T1000 (cell line): ENCODE measurements at regions not wholly inside any gene's neighbourhood (a gene's known extent, or its start where the extent isn't known, plus 50 kb on each side); places are given as distances from the start of the nearest gene placed in this dataset.

Source experiments
- DNase-seq: peaks from one replicate; lab custom pipeline; 2025; ENCODE audit warnings: mixed read lengths; lab: John Stamatoyannopoulos, UW

DNA sequence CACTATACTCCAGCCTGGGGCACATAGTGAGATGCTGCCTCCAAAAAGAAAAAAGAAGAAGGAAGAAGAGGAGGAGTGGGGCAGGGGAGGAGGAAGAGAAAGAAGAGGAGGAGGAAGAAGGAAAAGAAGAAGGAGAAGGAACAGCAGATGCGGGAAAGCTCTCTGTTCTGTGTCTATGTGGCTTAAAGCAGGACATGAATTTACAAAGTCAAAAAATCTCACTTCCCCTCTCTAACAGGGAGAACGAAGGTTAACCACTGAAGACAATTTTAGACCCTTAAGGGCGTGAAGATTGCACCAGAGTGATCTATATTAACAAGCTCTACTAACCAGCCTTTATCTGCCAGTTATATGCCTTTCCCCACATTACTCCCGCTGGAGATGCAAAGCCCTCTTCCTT, 258.9 kb downstream of the METTL4 start:
- no peak for DNase-seq

DNA sequence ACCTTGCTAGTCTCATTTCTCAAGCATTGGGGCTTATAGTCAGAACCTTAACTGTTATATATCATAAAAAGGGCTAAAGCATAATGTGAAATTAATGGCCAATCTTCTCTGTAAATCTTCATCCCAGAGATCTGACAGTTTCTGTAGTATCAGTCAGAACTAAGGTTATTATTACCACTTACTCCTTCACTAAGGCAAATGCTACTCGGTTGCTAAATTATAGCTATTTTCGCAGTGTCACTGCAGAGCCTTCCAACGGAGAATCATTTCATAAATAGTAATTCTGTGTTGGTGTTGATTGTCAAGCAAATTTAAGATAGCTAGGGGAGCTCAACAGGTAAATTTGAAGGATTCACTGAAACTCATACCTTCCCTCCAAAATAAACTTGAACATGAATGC, 258.0 kb downstream of the METTL4 start:
- no peak for DNase-seq

DNA sequence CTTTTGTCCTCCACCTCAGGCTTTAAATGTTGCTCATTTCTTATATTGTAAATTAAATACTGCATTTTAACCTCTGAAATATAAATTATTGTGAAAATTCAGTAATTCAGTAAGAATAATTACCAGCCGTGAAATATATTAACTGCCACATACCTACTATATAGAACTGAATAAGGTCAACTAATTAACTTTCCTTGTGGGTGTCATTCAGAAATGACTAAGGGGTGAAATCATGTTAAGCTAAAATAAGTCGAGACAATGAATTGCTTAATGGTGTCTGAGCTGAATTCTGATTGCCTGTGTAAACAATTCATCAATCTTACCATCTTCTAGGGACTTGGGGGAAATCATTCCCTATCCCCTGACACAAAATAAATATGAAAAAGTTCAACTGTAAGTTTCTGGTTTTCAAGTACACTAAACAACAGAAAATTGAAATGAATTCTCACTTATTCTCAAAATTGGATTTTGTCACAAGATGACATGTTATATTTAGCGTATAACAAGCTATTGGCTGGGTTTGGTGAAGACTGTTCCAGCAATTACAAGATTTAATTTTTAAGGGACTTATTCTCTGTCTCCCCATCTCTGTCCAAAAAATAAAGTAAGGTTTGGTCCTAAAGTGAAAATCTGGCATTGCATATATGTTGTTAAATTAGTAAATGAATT, 255.1 kb downstream of the METTL4 start:
- no peak for DNase-seq

DNA sequence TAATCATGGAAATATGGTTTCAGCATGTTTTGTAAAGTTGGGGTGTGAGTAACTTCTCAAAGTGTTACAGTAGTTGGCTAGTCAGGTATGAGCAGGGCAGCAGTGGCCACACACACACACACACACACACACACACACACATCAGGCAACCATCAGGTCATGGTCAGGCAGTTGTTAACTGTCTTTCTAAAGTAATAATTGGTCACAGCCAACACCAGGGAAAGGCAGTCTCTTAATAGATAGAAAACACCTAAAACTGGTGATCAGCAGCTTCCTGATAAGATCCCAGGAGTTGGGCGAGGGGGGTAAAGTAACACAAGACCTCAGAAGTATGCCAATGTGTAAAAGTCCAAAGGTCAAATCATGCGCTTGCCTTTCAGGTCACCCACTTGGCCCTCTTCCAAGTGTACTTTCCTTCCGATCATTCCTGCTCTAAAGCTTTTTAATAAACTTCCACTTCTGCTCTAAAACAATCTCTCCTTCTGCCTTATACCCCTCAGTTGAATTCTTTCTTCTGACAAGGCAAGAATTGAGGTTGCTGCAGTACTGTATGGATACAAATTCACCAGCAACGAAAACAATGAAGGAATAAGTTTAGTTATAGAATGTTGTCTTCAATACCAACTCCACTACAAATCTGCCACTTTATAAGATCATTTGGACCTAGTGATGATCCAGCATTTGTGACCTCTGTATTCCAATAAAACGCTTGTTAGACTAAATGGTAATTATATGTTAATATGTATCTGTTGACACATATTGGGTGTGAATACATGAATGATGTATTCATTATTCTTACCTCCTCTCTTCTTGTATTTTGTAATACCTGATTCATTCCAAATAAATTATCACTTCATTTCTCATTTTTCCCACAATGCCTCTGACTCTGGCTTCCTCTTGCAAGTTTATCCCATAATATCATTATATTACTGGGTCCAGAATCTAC, 254.3 kb downstream of the METTL4 start:
- DNase-seq = no peak

DNA sequence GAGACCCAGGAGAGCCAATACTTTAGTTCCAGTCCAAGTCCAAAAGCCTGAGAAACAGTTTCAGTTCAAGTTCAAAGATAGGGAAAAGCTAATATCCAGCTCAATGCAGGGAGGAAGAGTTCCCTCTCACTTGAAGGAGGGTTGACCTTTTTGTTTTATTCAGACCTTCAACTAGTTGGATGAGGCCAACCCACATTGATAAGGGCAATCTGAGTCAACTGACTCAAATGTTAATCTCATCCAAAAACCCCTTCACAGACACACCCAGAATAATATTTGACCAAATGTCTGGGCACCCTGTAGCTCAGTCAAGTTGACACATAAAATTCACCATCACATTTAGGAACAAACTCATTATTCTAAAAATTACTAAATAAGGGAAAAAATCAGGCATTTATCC, 246.8 kb downstream of the METTL4 start:
- no peak for DNase-seq

DNA sequence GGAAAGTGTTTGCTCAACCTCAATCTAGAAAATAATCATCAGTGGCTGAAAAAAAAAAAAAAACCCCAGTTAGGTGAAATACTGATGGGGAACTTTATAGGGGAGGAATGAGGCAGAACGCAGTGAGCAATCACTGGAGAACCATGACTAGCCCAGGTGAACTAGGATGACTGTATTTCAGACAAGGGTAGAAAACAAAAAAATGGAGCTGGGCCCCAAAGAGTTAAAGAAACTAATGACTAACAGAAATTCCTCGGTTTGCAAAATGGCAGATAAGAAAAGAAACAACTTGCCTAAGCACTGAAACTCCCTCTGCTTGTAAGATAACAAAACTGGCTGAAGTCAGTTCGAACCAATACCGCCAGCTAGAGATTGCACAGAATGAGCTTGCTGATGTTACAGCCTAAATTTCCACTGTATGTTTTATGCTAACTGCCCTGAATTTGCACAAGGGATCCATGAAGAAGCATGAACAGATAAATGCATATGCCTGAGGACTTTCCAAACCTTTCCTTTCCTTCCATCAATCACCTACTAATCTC, 245.9 kb downstream of the METTL4 start:
- no peak for DNase-seq

DNA sequence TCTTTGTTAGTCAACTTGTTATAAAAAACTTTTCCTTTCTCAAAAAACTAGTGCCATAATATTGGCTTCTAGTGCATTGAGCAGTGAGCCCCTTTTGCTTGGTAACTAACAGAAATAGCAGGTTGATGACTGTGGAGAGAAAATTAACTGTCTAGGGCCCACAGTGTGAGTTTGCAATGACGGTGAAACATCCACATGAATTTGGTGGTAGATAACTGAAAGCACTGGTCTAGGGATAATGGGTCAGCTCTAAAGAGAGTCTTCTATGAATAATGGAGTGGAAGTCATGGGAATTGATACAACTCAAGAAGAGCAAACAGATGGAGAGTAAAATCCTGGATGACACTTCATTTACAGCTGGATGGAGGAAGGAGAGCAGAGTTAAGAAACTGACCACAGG, 245.4 kb downstream of the METTL4 start:
- no peak for DNase-seq

DNA sequence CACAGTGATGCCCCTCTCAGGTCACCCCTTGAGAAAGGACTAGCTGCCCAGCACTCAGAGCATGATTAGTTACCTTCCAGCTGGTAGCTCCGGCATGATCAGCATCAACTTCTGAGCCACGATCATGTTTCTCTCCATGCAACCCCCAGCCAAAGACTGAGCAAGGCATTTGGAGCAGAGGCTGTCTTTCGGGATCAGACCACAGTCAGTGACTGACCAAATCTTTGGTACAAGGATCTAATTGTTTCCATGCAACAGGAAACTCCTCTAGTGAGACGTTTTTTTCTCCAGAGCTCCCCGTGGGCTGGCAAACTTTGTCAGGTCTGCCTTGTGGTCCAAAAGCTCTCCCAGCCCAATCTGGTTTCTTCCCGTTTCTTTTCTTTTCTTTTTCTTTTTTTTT, 244.3 kb downstream of the METTL4 start:
- no peak for DNase-seq

DNA sequence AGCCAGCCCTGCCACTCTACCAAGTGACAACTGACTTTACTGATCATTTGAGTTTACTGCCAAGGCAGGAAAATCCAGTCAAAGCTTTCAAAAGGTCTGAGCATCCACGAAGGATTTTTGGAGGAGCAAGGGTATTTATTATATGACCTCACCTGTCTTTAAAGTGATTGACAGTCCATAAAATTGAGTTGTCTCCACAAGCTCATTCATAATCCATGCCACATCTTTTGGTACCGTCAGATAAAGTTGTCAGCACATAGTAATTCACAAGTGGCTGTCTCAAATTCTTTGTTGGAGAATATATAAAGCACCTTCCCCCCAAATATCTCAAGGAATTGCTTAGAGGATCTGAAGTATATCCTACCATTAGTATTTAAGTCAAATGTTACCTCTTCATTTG, 240.5 kb downstream of the METTL4 start:
- DNase-seq = no peak

DNA sequence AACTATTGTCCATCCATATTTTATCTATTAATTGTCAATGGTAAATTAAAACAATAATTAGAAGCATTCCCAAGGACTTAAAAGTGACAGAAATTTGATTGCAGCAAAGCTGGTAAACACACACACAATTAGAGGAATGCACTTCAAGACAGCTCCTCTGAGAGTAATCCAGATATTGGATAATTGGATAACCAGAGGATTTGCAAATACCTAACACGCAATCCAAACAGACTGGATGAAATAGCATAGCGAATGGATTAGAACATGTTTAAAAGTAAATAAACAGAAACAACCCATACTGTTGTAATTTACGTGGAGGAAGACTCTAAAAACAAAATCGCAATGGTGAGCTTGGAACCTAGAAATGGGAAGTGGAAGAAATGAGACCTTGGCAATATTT, 239.8 kb downstream of the METTL4 start:
- no peak for DNase-seq

DNA sequence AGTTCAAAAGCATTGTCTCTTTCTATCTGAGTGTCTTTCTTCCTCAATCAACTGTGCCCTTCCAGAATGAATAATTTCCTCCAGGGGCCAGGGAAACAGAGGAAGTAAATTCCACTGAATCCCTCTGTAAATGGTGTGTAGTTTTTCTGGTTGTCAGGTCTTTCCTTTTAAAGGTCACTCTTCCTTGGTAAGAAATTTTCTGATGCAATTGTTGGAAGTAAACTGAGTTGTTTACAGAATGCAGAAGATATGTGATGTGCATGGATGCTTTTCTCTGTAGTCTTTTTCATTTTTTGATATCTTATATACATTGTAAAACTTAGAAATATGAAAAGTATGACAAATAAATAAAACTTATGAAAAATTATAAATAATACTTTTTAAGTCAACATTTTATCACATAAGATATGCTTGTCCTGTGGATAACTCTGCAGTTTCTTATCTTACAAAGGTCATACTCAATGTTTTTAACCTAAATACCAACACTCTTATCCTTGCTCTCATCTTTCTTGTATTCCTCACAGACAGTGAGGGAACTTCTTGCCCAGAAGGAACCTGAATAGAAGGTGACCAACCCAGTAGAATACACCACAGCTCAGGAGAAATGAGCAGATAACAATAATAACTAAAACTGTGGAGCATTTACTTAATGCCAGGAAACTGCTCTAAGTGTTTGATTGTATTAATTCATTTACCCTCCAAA, 234.5 kb downstream of the METTL4 start:
- DNase-seq = no peak

DNA sequence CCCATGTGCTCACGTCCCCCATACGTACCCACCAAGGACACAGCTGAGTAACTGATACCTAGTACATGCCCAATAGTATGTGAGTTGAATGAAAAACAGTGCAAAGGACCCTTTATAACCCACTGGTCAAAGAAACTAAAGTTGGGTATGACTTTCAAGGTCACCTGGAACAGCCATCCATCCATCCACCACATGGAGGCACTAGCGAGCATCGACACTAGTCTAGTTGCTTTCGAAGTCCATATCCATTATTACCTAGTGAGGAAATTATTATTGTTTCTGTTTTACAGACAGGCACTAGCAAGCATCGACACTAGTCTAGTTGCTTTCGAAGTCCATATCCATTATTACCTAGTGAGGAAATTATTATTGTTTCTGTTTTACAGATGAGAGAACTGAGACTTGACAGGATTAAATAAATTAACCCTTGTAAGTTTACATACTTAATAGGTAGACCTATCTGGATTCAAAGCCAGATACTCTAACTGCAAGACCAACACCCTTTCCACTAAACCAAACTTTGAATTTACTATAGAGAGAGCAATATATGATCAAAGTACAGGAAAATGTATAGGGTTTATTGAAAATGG, 233.7 kb downstream of the METTL4 start:
- DNase-seq = no peak

DNA sequence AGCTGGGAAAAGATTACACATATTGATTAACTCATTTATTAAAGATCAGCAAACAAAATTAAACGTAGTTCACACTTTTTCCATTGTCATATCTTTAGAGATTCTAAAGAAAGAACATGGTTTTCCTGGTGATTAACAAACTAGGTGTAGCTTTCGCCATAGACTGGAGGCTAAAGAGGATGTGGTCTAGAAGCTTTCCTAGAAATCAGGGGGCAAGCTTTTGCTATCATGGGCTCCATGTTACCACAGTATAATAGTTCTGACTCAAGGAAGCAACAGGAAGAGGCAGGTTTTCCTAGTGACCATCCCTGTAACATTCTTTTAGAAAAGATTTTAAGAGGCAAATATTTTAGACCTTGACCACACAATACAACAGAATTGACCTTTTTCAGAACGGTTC, 232.7 kb downstream of the METTL4 start:
- DNase-seq = no peak

DNA sequence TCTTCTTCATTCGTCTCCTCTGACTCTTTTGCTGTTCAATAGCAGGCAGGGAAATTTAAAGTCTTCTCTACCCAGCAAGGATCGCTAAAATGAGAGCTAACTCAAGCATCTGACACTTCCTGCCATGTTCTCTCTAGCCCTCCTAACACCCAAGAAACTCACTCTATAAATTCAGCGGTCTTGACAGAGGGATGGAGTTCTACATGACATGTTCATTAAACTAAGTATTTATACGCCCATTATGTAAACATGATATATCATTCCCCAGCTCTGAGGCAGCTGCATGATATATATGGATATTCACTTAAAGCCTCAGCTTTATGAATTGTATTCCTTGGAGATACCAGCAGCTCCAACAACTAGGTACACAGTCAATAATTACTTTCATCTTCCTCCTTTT, 231.0 kb downstream of the METTL4 start:
- DNase-seq = no peak

DNA sequence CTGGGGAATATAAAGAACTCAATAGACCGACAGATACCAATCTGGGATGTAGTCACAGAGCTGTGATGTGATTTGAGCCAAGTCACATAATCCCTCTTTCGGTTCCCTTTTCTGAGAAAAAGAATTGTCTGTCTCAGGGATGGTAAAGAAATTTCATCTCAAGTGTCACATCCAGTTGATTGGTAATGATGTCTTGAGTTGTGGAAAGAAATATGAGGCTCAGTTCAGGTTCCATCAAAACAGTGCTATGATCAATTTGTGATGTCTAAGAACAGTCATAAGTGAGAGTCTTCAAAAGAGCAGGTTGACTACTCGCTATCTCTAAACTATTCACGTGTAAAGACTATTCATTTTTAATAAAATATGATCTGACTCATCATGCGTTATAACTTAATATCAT, 223.3 kb downstream of the METTL4 start:
- DNase-seq = no peak

DNA sequence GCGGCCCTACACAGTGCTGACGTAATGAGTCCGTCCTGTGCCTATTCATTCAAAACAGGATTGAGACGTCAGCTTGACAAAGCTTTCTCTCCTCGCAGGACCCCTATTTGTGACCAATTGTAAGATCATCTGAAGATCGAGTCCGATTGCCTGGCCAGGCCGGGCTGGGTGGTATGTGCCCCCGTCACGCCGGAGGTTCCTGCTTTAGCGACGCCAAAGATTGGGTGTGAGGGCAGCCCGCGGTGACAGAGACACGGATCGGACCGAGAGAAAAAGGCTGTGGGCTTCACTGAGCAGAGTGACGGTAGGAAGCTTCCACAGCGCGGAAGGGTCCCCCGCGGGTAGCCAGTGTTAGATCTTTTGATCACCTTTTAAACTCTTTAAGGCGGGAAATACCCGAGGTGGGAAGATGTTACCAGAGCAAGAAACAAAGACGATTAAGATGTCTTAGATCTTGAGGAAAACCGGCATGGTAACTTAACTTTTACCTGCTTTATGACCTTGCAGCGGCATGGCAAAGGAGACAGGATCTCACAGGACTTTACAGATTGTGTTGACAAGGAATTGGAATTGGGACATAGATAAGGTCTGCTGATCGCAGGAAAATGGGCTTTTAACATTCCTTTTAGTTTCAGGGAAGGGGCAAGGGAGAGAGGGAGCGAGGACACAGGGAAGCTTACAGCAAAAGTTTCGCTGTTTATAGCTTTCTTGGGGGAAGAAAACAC, 220.0 kb downstream of the METTL4 start:
- DNase-seq = no peak

DNA sequence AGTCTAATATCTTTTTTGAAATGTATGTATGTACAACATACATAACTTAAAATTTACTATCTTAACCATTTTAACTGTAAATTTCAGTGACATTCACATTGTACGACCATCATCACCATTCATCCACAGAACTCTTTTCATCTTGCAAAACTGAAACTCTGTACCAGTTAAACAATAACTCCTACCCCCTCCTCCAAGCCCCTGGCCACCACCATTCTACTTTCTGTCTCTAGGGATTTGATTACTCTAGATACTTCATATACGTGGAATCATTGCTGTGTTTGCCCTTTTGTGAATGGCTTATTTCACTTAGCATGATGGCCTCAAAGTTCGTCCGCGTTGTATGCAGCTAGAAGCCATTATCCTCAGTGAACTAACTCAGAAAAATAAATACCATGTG, 217.0 kb downstream of the METTL4 start:
- no peak for DNase-seq

DNA sequence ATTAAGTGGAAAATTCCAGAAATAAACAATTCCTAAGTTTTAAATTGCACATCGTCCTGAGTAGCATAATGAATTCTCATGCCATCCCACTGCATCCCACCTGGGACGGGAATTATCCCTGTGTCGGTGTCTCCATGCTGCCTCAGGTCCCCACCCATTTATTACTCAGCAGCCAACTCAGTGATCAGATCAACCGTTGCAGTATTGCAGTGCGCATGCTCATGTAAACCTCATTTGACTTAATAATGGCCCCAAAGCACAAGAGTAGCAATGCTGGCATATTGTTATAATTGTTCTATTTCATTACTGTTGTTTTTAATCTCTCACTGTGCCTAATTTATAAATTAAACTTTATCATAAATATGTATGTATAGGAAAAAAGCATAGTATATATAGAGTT, 214.4 kb downstream of the METTL4 start:
- DNase-seq = no peak

DNA sequence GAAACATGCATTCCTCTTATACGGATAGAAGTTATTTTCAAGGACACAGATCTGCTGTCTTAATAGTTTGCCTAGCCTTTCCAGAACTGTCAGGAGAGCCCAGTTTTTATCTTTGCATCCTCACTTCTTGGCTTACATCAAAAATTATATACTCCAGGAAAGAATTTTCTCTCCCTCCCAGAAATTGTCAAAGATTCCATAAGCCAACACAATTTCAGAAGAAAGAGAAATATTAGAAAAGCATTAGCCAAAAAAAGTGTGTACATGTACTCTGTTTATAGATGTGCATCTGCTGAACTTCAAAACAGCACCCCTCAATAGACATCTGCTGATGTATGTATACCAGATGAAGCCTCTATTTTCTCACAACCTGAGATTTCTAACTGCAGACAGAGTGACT, 210.4 kb downstream of the METTL4 start:
- DNase-seq = no peak

DNA sequence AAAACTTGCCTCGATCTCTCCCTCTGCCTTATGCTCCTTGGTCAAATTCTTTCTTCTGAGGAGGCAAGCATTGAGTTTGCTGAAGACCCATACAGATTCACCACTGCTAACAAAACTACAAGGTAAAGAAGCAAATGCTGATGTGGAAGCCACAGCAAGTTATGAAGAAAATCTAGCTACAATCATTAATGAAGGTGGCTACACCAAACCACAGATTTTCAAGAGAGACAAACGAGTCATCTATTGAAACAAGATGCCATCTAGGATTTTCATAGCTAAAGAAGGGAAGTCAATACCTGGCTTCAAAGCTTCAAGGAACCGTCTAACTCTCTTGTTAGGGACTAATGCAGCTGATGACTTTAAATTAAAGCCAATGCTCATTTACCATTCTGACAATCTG, 203.2 kb downstream of the METTL4 start:
- DNase-seq = no peak

DNA sequence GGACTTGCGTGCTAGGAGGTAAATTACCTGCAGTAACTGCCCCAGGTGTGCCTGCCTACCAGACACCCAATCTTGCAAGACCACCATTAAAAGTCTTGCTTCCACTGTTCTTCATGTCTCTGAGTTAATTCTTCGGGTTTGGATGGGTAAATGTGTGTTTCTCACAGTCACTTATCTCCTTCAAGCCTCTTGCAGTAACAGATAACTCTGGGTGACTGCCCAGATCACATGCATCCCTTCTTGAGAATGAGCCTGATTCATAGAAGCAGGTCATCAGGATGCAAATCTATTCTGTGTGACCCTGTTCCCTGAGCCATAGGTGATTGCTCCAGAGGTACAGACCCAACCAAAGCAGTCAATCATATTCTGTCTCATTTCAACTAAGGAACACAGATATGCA, 194.6 kb downstream of the METTL4 start:
- no peak for DNase-seq

DNA sequence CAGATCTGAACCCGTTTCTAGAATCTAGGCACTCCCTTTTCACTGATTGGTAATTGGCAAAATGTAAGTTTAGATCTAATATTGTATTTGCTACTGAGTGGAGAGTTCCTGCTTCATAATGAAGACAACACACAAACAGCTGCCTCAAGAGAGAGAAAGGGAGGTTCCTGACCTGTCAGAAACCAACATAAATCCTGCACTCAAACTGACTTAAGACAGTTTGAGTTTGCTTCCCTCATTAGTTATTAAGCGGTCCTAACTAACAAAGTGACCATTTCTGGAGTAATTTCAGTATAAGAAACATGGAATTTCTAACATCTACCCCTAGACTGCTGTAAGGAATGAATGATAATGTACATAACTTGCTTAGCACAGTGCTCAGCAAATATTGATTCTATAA, 191.2 kb downstream of the METTL4 start:
- no peak for DNase-seq
